Gastrocnemius medialis (tissue), 4 donors: ENCODE measurements at regions not wholly inside any gene's neighbourhood (a gene's known extent, or its start where the extent isn't known, plus 50 kb on each side); places are given as distances from the start of the nearest gene placed in this dataset.

ENCODE experiments used
- CTCF ChIP-seq, 5 experiments: fragments of 450-650 bp in 3 of 5; fragments of 200-600 bp in 2 of 5; sonication (generic) in 2 of 5; IDR thresholded peaks in 4 of 5; conservative IDR thresholded peaks in 1 of 5; 1 replicate in 4 of 5; 2 replicates in 1 of 5; pipeline ENCODE4 v1.5.1; 2016 to 2019; ENCODE audit warnings: antibody characterized with exemption in 5 of 5, mild to moderate bottlenecking in 3 of 5, moderate library complexity in 3 of 5
- POLR2A ChIP-seq, 2 donors: fragments of 450-650 bp; IDR thresholded peaks; one replicate each; pipeline ENCODE4 v1.6.1; 2017; ENCODE audit warnings: antibody characterized with exemption in 2 of 2, mild to moderate bottlenecking in 2 of 2, moderate library complexity in 2 of 2

GRCh38 chr18:40685219-40685618 lies 1269.8 kb upstream of the PIK3C3 start:
- no peak for TF ChIP-seq CTCF (IDR thresholded peaks at IDR 0.05 in 4 of 5, conservative IDR thresholded peaks at IDR 0.05 in 1 of 5)
- TF ChIP-seq POLR2A (IDR thresholded peaks at IDR 0.05): no peak
